Kidney (tissue), 13 donors: ENCODE measurements at regions not wholly inside any gene's neighbourhood (a gene's known extent, or its start where the extent isn't known, plus 50 kb on each side); places are given as distances from the start of the nearest gene placed in this dataset.

Experiments used
- DNase-seq, 5 donors: peaks; one replicate each; pipeline ENCODE4 v3.0.0-alpha.2; 2013 to 2020
- FAIRE-seq: peaks from 2 replicates; lab custom pipeline; 2012; peaks lifted over from hg19 to GRCh38; lab: Jason Lieb, UNC
- H3K27ac ChIP-seq, 2 donors: one replicate each; pipeline ENCODE4 v1.7.0; 2013; ENCODE audit warnings: low read depth in 2 of 2, low read length in 2 of 2, inconsistent platforms in 1 of 2
- H3K27me3 ChIP-seq: one replicate; pipeline ENCODE4 v1.7.1; 2013; ENCODE audit warnings: low read length, inconsistent platforms; ENCODE audit not compliant: control insufficient read depth, insufficient read depth
- H3K36me3 ChIP-seq, 3 donors: one replicate each; pipeline versions ENCODE4 v1.7.0 to v1.7.1; 2013; ENCODE audit warnings: low read length in 3 of 3, control low read depth in 1 of 3, inconsistent platforms in 1 of 3; ENCODE audit not compliant: insufficient read depth in 3 of 3, control insufficient read depth in 2 of 3
- H3K4me1 ChIP-seq, 3 donors: one replicate each; pipeline versions ENCODE4 v1.7.0 to v1.7.1; 2013; ENCODE audit warnings: low read length in 3 of 3, inconsistent platforms in 1 of 3, low read depth in 1 of 3; ENCODE audit not compliant: control insufficient read depth in 2 of 3, insufficient read depth in 2 of 3
- H3K4me3 ChIP-seq, 3 donors: one replicate each; pipeline versions ENCODE4 v1.7.0 to v1.8.1; 2013; ENCODE audit warnings: low read length in 3 of 3, control low read depth in 1 of 3, inconsistent platforms in 1 of 3
- H3K9ac ChIP-seq, 3 donors: one replicate each; pipeline versions ENCODE4 v1.7.0 to v1.7.1; 2013; ENCODE audit warnings: low read length in 3 of 3, control low read depth in 1 of 3, inconsistent platforms in 1 of 3
- H3K9me3 ChIP-seq, 3 donors: one replicate each; pipeline versions ENCODE4 v1.7.0 to v1.7.1; 2013; ENCODE audit warnings: low read length in 3 of 3, control low read depth in 1 of 3, inconsistent platforms in 1 of 3; ENCODE audit not compliant: control insufficient read depth in 2 of 3, insufficient read depth in 1 of 3
- intact Hi-C: fragments of 100-400 bp; cut with DNase I; formaldehyde crosslinking; loops from one replicate; pipeline ENCODE4 v1.11.1; 2022
- TF ChIP-seq, protein P1 (sequence below): IDR thresholded peaks from 3 replicates; pipeline ENCODE4 v1.5.1; 2012; ENCODE audit warnings: mild to moderate bottlenecking, moderate library complexity, borderline replicate concordance; ENCODE audit not compliant: insufficient read depth; ENCODE audit errors: extremely low read depth
- donor health status: control.
- donor health status: control.
- donor health status: control.
- donor health status: control.
- donor health status: control.
- donor health status: DM: yes; HTN: yes; CAD: no.
- donor health status: Normal renal cell carcinoma (clear cell type).

DNA sequence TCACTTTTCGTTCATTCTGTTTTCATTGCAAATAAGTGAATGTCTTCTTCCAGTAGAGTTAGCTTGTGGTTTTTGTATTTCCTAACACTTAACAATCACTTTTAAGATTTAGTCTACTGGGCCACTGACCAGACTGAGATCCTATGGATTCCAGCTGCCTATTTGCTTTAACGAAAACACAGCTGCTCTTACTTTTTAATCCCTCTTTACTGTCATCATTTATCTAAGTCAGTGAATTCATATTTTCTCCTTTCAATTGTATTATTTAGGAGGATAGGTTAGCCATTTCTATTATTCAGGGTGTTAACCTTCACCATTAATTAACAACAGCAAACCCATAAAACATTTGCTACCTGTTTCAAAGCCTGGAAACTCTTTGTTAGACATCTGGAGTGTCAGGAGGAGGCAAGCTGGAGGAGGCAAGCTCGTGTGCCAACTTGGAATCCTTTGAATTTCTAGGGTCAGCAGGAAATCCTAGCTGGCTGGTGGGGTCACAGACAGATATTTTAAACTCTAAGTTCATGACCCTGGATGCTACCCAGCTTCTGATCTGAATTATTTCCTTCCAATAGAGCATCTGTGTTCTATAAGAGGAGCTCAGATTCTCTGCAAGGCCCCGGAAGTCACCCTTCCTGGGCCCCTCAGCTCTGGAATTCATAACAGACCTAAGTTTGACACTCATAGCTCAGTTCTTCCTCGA is 385.3 kb downstream of the RBM43 start:
- H3K9ac ChIP-seq = no peak overlapping the region
- peak in 3 of 5 donors; percentile 12 to 74 (median 59) for DNase-seq
- no peaks in the 10 kb centered on the region for H3K9me3 ChIP-seq
- intact Hi-C loops = no loop called here
- no peaks in the 10 kb centered on the region for H3K27me3 ChIP-seq
- H3K4me3 ChIP-seq = no peak overlapping the region
- TF ChIP-seq, protein P1, sequence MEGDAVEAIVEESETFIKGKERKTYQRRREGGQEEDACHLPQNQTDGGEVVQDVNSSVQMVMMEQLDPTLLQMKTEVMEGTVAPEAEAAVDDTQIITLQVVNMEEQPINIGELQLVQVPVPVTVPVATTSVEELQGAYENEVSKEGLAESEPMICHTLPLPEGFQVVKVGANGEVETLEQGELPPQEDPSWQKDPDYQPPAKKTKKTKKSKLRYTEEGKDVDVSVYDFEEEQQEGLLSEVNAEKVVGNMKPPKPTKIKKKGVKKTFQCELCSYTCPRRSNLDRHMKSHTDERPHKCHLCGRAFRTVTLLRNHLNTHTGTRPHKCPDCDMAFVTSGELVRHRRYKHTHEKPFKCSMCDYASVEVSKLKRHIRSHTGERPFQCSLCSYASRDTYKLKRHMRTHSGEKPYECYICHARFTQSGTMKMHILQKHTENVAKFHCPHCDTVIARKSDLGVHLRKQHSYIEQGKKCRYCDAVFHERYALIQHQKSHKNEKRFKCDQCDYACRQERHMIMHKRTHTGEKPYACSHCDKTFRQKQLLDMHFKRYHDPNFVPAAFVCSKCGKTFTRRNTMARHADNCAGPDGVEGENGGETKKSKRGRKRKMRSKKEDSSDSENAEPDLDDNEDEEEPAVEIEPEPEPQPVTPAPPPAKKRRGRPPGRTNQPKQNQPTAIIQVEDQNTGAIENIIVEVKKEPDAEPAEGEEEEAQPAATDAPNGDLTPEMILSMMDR = no peak
- no peak overlapping the region for H3K27ac ChIP-seq
- no peaks in the 10 kb centered on the region for H3K4me1 ChIP-seq
- no peaks in the 10 kb centered on the region for H3K36me3 ChIP-seq
- FAIRE-seq = no peak

- H3K27ac ChIP-seq = no peak overlapping the region
- H3K27me3 ChIP-seq = no peaks in the 10 kb centered on the region
- H3K36me3 ChIP-seq = no peaks in the 10 kb centered on the region
- H3K9me3 ChIP-seq = no peaks in the 10 kb centered on the region
- intact Hi-C loops = no loop called here
- H3K4me1 ChIP-seq = no peaks in the 10 kb centered on the region
- H3K4me3 ChIP-seq = no peak overlapping the region
- FAIRE-seq (no peak), DNase-seq (peak in 2 of 5 donors; percentile 43 to 56)
- H3K9ac ChIP-seq = no peak overlapping the region
- TF ChIP-seq, protein P1 = no peak
Measured at GRCh38 chr2:150873396-150873772, 385.9 kb upstream of the RND3 start.

- intact Hi-C loops = no loop called here
- no peak overlapping the region for H3K9ac ChIP-seq
- TF ChIP-seq, protein P1 = no peak
- no peaks in the 10 kb centered on the region for H3K4me1 ChIP-seq
- no peaks in the 10 kb centered on the region for H3K27me3 ChIP-seq
- no peak overlapping the region for H3K4me3 ChIP-seq
- FAIRE-seq = no peak
- H3K9me3 ChIP-seq = no peaks in the 10 kb centered on the region
- H3K36me3 ChIP-seq = no peaks in the 10 kb centered on the region
- no peak overlapping the region for H3K27ac ChIP-seq
- peak in 4 of 5 donors; percentile 20 to 60 (median 32) for DNase-seq
Measured at GRCh38 chr2:150872756-150873395, 385.4 kb upstream of the RND3 start.
